ENCODE measurements at regions not wholly inside any gene's neighbourhood (a gene's known extent, or its start where the extent isn't known, plus 50 kb on each side); places are given as distances from the start of the nearest gene placed in this dataset.
"Not testable (repeated sequence)": the region's sequence is repeated elsewhere in the genome, so short reads cannot be mapped to it uniquely, and the experiment has no call there.

GRCh38 chr5:42163083-42163482 is 238.0 kb downstream of the FBXO4 start:
- no peaks in the 10 kb centered on the region for H3K9me2 ChIP-seq (replicated peaks; ENCODE audit: insufficient read depth, low read length)
- no peak overlapping the region for H3K4me3 ChIP-seq (ENCODE audit: insufficient read depth, low read length, poor library complexity, severe bottlenecking)
- H3K27me3 ChIP-seq (ENCODE audit: low read length), result no peaks in the 10 kb centered on the region
- no peaks in the 10 kb centered on the region for H3K36me3 ChIP-seq (ENCODE audit: low read length)
- no peak overlapping the region for H3K4me2 ChIP-seq (ENCODE audit: low read depth, low read length, poor library complexity, severe bottlenecking)
- H3F3A ChIP-seq (ENCODE audit: insufficient read depth), result no peaks in the 10 kb centered on the region
- H3K9me3 ChIP-seq (ENCODE audit: insufficient read depth, low read length), result no peaks in the 10 kb centered on the region
- H2AFZ ChIP-seq (ENCODE audit: low read depth, low read length, severe bottlenecking), result no peak overlapping the region
- no peaks in the 10 kb centered on the region for H3K79me2 ChIP-seq (ENCODE audit: insufficient read depth, low read length)
- H3K9ac ChIP-seq (ENCODE audit: low read length), result no peak overlapping the region
- TF ChIP-seq EZH2phosphoT487 (conservative IDR thresholded peaks at IDR 0.05; ENCODE audit: low read length), result no peak
- TF ChIP-seq CTCF (IDR thresholded peaks at IDR 0.05; ENCODE audit: insufficient read depth, low read length, poor library complexity, severe bottlenecking), result no peak
- H4K20me1 ChIP-seq (ENCODE audit: low read depth, low read length), result no peaks in the 10 kb centered on the region
- H3K27ac ChIP-seq (ENCODE audit: low read depth, low read length), result no peak overlapping the region

- H3F3A ChIP-seq (ENCODE audit: insufficient read depth), result no peaks in the 10 kb centered on the region
- H3K79me2 ChIP-seq (ENCODE audit: insufficient read depth, low read length), result no peaks in the 10 kb centered on the region
- no peaks in the 10 kb centered on the region for H3K36me3 ChIP-seq (ENCODE audit: low read length)
- no peak overlapping the region for H3K9ac ChIP-seq (ENCODE audit: low read length)
- no peak for TF ChIP-seq EZH2phosphoT487 (conservative IDR thresholded peaks at IDR 0.05; ENCODE audit: low read length)
- no peak for TF ChIP-seq CTCF (IDR thresholded peaks at IDR 0.05; ENCODE audit: insufficient read depth, low read length, poor library complexity, severe bottlenecking)
- H3K4me3 ChIP-seq (ENCODE audit: insufficient read depth, low read length, poor library complexity, severe bottlenecking), result no peak overlapping the region
- H3K9me3 ChIP-seq (ENCODE audit: insufficient read depth, low read length), result no peaks in the 10 kb centered on the region
- no peak overlapping the region for H2AFZ ChIP-seq (ENCODE audit: low read depth, low read length, severe bottlenecking)
- H3K27ac ChIP-seq (ENCODE audit: low read depth, low read length), result no peak overlapping the region
- no peak overlapping the region for H3K4me2 ChIP-seq (ENCODE audit: low read depth, low read length, poor library complexity, severe bottlenecking)
- no peaks in the 10 kb centered on the region for H3K9me2 ChIP-seq (replicated peaks; ENCODE audit: insufficient read depth, low read length)
- no peaks in the 10 kb centered on the region for H3K27me3 ChIP-seq (ENCODE audit: low read length)
- no peaks in the 10 kb centered on the region for H4K20me1 ChIP-seq (ENCODE audit: low read depth, low read length)
Measured at GRCh38 chr5:42168091-42168670, 243.1 kb downstream of the FBXO4 start.

- not testable (repeated sequence) for H2AFZ ChIP-seq (ENCODE audit: low read depth, low read length, severe bottlenecking); H3K27ac ChIP-seq (ENCODE audit: low read depth, low read length); H3F3A ChIP-seq (ENCODE audit: insufficient read depth); H3K4me2 ChIP-seq (ENCODE audit: low read depth, low read length, poor library complexity, severe bottlenecking); H3K9me2 ChIP-seq (replicated peaks; ENCODE audit: insufficient read depth, low read length); H3K4me3 ChIP-seq (ENCODE audit: insufficient read depth, low read length, poor library complexity, severe bottlenecking); H3K27me3 ChIP-seq (ENCODE audit: low read length); H3K9me3 ChIP-seq (ENCODE audit: insufficient read depth, low read length); H3K36me3 ChIP-seq (ENCODE audit: low read length); H3K9ac ChIP-seq (ENCODE audit: low read length); H4K20me1 ChIP-seq (ENCODE audit: low read depth, low read length); H3K79me2 ChIP-seq (ENCODE audit: insufficient read depth, low read length)
Measured at GRCh38 chr5:42176118-42176517, 247.1 kb upstream of the GHR start.

DNA sequence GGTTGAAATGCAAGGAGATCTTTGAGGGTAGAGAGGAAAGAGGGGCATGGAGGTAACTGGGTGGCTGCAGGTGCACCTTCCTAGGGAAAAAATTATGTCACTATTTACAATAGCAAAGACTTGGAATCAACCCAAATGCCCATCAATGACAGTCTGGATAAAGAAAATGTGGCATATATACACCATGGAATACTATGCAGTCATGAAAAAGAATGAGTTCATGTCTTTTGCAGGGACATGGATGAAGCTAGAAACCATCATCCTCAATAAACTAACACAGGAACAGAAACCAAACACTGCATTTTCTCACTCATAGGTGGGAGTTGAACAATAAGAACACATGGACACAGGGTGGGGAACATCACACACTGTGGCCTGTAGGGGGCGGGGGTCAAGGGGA is 243.4 kb upstream of the GHR start:
- not testable (repeated sequence) for H3K9me2 ChIP-seq (replicated peaks; ENCODE audit: insufficient read depth, low read length); H3F3A ChIP-seq (ENCODE audit: insufficient read depth); H3K4me2 ChIP-seq (ENCODE audit: low read depth, low read length, poor library complexity, severe bottlenecking); H4K20me1 ChIP-seq (ENCODE audit: low read depth, low read length); H2AFZ ChIP-seq (ENCODE audit: low read depth, low read length, severe bottlenecking); H3K79me2 ChIP-seq (ENCODE audit: insufficient read depth, low read length); H3K27ac ChIP-seq (ENCODE audit: low read depth, low read length); H3K36me3 ChIP-seq (ENCODE audit: low read length); H3K27me3 ChIP-seq (ENCODE audit: low read length); H3K4me3 ChIP-seq (ENCODE audit: insufficient read depth, low read length, poor library complexity, severe bottlenecking); H3K9me3 ChIP-seq (ENCODE audit: insufficient read depth, low read length); H3K9ac ChIP-seq (ENCODE audit: low read length)
